H9 (cell line): ENCODE measurements at regions not wholly inside any gene's neighbourhood (a gene's known extent, or its start where the extent isn't known, plus 50 kb on each side); places are given as distances from the start of the nearest gene placed in this dataset.

Experiments used
- DNase-seq: peaks from one replicate; pipeline ENCODE4 v3.0.0-alpha.2; 2017
- H2AFZ ChIP-seq: one replicate; pipeline ENCODE4 v1.6.1; 2013; ENCODE audit warnings: mild to moderate bottlenecking, low read length, control low read depth, moderate library complexity
- H2AK5ac ChIP-seq: 2 replicates; pipeline ENCODE4 v1.6.1; 2013; ENCODE audit warnings: low read length, control low read depth, mixed read lengths; ENCODE audit not compliant: insufficient read length
- H2BK120ac ChIP-seq: one replicate; pipeline ENCODE4 v1.6.1; 2013; ENCODE audit warnings: low read depth, mild to moderate bottlenecking, low read length, control low read depth, inconsistent platforms; ENCODE audit not compliant: poor library complexity, severe bottlenecking
- H2BK12ac ChIP-seq: 2 replicates; pipeline ENCODE4 v1.6.1; 2013; ENCODE audit warnings: low read length, control low read depth, mixed read lengths, low read depth; ENCODE audit not compliant: insufficient read length
- H2BK15ac ChIP-seq: 2 replicates; pipeline ENCODE4 v1.6.1; 2013; ENCODE audit warnings: low read depth, low read length, control low read depth
- H2BK20ac ChIP-seq: one replicate; pipeline ENCODE4 v1.6.1; 2013; ENCODE audit warnings: low read depth, mild to moderate bottlenecking, low read length, control low read depth, inconsistent platforms; ENCODE audit not compliant: poor library complexity, severe bottlenecking
- H2BK5ac ChIP-seq: 2 replicates; pipeline ENCODE4 v1.6.1; 2013; ENCODE audit warnings: low read length, control low read depth, mixed read lengths; ENCODE audit not compliant: insufficient read length
- H3K14ac ChIP-seq: 2 replicates; pipeline ENCODE4 v1.6.1; 2013; ENCODE audit warnings: low read length, control low read depth; ENCODE audit not compliant: insufficient read depth
- H3K18ac ChIP-seq: 2 replicates; pipeline ENCODE4 v1.6.1; 2013; ENCODE audit warnings: low read depth, mild to moderate bottlenecking, mixed read lengths, low read length, control low read depth; ENCODE audit not compliant: insufficient read length
- H3K23ac ChIP-seq: 2 replicates; pipeline ENCODE4 v1.6.1; 2013; ENCODE audit warnings: low read length, control low read depth, mixed read lengths, low read depth; ENCODE audit not compliant: insufficient read length
- H3K23me2 ChIP-seq: 2 replicates; pipeline ENCODE4 v1.6.1; 2013; ENCODE audit warnings: low read depth, mild to moderate bottlenecking, mixed read lengths, low read length, control low read depth; ENCODE audit not compliant: insufficient read length, poor library complexity, severe bottlenecking
- H3K27ac ChIP-seq: 2 replicates; pipeline ENCODE4 v1.5.1; 2013; ENCODE audit warnings: low read length, control low read depth, mixed read lengths, low read depth; ENCODE audit not compliant: insufficient read length
- H3K27me3 ChIP-seq: 2 replicates; pipeline ENCODE4 v1.6.1; 2013; ENCODE audit warnings: low read length, control low read depth, inconsistent platforms; ENCODE audit not compliant: insufficient read depth
- H3K4ac ChIP-seq: 2 replicates; pipeline ENCODE4 v1.6.1; 2013; ENCODE audit warnings: low read depth, mild to moderate bottlenecking, control low read depth, inconsistent platforms, low read length, moderate library complexity
- H3K4me1 ChIP-seq: 2 replicates; pipeline ENCODE4 v1.6.1; 2013; ENCODE audit warnings: low read length, control low read depth, inconsistent platforms; ENCODE audit not compliant: insufficient read depth
- H3K4me2 ChIP-seq: 2 replicates; pipeline ENCODE4 v1.6.1; 2013; ENCODE audit warnings: low read length, control low read depth, mixed read lengths; ENCODE audit not compliant: insufficient read length, insufficient read depth
- H3K56ac ChIP-seq: 2 replicates; pipeline ENCODE4 v1.6.1; 2013; ENCODE audit warnings: low read depth, mild to moderate bottlenecking, mixed read lengths, low read length, control low read depth; ENCODE audit not compliant: insufficient read length
- H3K79me1 ChIP-seq: 2 replicates; pipeline ENCODE4 v1.6.1; 2013; ENCODE audit warnings: low read depth, mild to moderate bottlenecking, moderate library complexity, low read length, control low read depth, inconsistent platforms; ENCODE audit not compliant: insufficient read depth, poor library complexity, severe bottlenecking
- H3K79me2 ChIP-seq: 2 replicates; pipeline ENCODE4 v1.6.1; 2013; ENCODE audit warnings: low read length, control low read depth, inconsistent platforms; ENCODE audit not compliant: insufficient read depth
- H3K9ac ChIP-seq: 2 replicates; pipeline ENCODE4 v1.6.1; 2013; ENCODE audit warnings: low read length, control low read depth, mixed read lengths; ENCODE audit not compliant: insufficient read length; ENCODE audit errors: extremely low read depth
- H3K9me3 ChIP-seq: one replicate; pipeline ENCODE4 v1.6.1; 2013; ENCODE audit warnings: low read depth, low read length, inconsistent platforms; ENCODE audit not compliant: control insufficient read depth
- H3T11ph ChIP-seq: one replicate; pipeline ENCODE4 v1.6.1; 2013; ENCODE audit warnings: mild to moderate bottlenecking, low read length, control low read depth, inconsistent platforms
- H4K20me1 ChIP-seq: one replicate; pipeline ENCODE4 v1.6.1; 2013; ENCODE audit not compliant: control insufficient read depth, insufficient read length, insufficient read depth
- H4K5ac ChIP-seq: 2 replicates; pipeline ENCODE4 v1.6.1; 2013; ENCODE audit warnings: low read depth, mild to moderate bottlenecking, mixed read lengths, low read length, control low read depth; ENCODE audit not compliant: insufficient read length
- H4K8ac ChIP-seq: replicated peaks from 2 replicates; pipeline ENCODE4 v1.6.1; 2013; ENCODE audit warnings: low read length, control low read depth, mixed read lengths, low read depth; ENCODE audit not compliant: insufficient read length
- H4K91ac ChIP-seq: 2 replicates; pipeline ENCODE4 v1.6.1; 2013; ENCODE audit warnings: low read depth, mild to moderate bottlenecking, moderate library complexity, mixed read lengths, low read length, control low read depth; ENCODE audit not compliant: insufficient read length
- H3K27ac Mint-ChIP-seq, 3 experiments: 2 replicates in 2 of 3; 3 replicates in 1 of 3; pipeline ENCODE4 v1.8.0; 2020 to 2021; ENCODE audit warnings: mixed read lengths in 3 of 3, mild to moderate bottlenecking in 1 of 3, moderate library complexity in 1 of 3
- H3K27me3 Mint-ChIP-seq: 2 replicates; pipeline ENCODE4 v1.8.0; 2021; ENCODE audit warnings: low read depth, mild to moderate bottlenecking, moderate library complexity, mixed read lengths
- H3K36me3 Mint-ChIP-seq, 3 experiments: 2 replicates in 2 of 3; 3 replicates in 1 of 3; pipeline ENCODE4 v1.8.0; 2020 to 2021; ENCODE audit warnings: low read depth in 3 of 3, mixed read lengths in 3 of 3; ENCODE audit not compliant: insufficient read depth in 1 of 3
- H3K4me1 Mint-ChIP-seq, 2 experiments: 2 replicates each; pipeline ENCODE4 v1.8.0; 2020; ENCODE audit warnings: mixed read lengths in 2 of 2
- H3K4me3 Mint-ChIP-seq, 2 experiments: 2 replicates in 1 of 2; 3 replicates in 1 of 2; pipeline ENCODE4 v1.8.0; 2020 to 2021; ENCODE audit warnings: mild to moderate bottlenecking in 2 of 2, mixed read lengths in 2 of 2, moderate library complexity in 1 of 2
- H3K9me3 Mint-ChIP-seq, 2 experiments: 2 replicates in 1 of 2; 3 replicates in 1 of 2; pipeline ENCODE4 v1.8.0; 2020; ENCODE audit warnings: mild to moderate bottlenecking in 2 of 2, mixed read lengths in 2 of 2, moderate library complexity in 1 of 2
- CTCF ChIP-seq: fragments of 200-600 bp; sonication (generic); conservative IDR thresholded peaks from 3 replicates; pipeline ENCODE4 v1.8.0; 2021; ENCODE audit warnings: antibody characterized with exemption, mild to moderate bottlenecking
- WGBS: extraction: QIAGEN DNeasy Blood & Tissue Kit; methylation state at CpG from one replicate; pipeline ENCODE4 v1.1.7; 2013; ENCODE audit warnings: missing lambda C conversion rate, low lambda C conversion rate, mixed read lengths; ENCODE audit not compliant: insufficient read length; ENCODE audit errors: extremely low coverage; 5-methylcytosine and 5-hydroxymethylcytosine counted together

DNA sequence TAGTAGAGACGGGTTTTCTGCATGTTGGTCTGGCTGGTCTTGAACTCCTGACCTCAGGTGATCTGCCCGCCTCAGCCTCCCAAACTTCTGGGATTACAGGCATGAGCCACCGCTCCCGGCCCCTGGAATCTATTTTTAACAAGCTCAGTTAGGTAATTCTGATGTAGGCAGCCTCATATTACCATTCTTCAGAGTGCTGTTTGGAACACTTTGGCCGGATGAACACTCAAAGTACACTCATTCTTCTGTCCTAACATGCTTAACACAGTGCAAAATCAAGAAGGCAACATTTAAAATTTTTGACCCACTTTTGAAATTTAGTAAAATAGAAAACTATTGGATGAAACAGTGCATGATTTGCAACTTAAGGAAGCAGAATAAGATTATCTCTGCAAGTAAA is 586.7 kb upstream of the CHORDC1 start:
- Histone ChIP-seq H3K23me2 (no peaks in the 10 kb centered on the region), H4K91ac (no peak overlapping the region), H4K8ac (no peak overlapping the region), H2BK20ac (no peak overlapping the region), H2AFZ (no peak overlapping the region), H3K18ac (no peak overlapping the region), H2BK12ac (no peak overlapping the region), H3K27ac (no peak overlapping the region), H2AK5ac (no peak overlapping the region), H4K5ac (no peak overlapping the region), H3K56ac (no peak overlapping the region), H3K23ac (no peak overlapping the region), H3K14ac (no peak overlapping the region), H3T11ph (no peak overlapping the region), H2BK5ac (no peak overlapping the region), H3K4me1 (no peaks in the 10 kb centered on the region), H3K9me3 (no peaks in the 10 kb centered on the region), H3K9ac (no peak overlapping the region), H3K79me2 (no peaks in the 10 kb centered on the region), H2BK15ac (no peak overlapping the region), H3K27me3 (no peaks in the 10 kb centered on the region), H3K4ac (no peak overlapping the region), H4K20me1 (no peaks in the 10 kb centered on the region), H3K79me1 (no peaks in the 10 kb centered on the region), H2BK120ac (no peak overlapping the region), H3K4me2 (no peak overlapping the region)
- no peak for DNase-seq
- no peak for TF ChIP-seq CTCF
- no peaks in the 10 kb centered on the region for H3K36me3 Mint-ChIP-seq
- H3K4me1 Mint-ChIP-seq = no peaks in the 10 kb centered on the region
- H3K9me3 Mint-ChIP-seq = no peaks in the 10 kb centered on the region
- no peaks in the 10 kb centered on the region for H3K27me3 Mint-ChIP-seq
- H3K27ac Mint-ChIP-seq = no peak overlapping the region
- H3K4me3 Mint-ChIP-seq = no peak overlapping the region
- no CpG with 5 or more reads among the region's 5 CpGs for WGBS
